Stimulated activated CD4-positive, alpha-beta T cell treated with anti-CD3 and anti-CD28 coated beads, Interleukin-4, amount 100 ng/mL, for 4 hours (primary cell): ENCODE measurements at regions not wholly inside any gene's neighbourhood (a gene's known extent, or its start where the extent isn't known, plus 50 kb on each side); places are given as distances from the start of the nearest gene placed in this dataset.

Experiments used
- DNase-seq, 2 experiments: peaks; one replicate each; pipeline ENCODE4 v3.0.0-alpha.2; 2020

DNA sequence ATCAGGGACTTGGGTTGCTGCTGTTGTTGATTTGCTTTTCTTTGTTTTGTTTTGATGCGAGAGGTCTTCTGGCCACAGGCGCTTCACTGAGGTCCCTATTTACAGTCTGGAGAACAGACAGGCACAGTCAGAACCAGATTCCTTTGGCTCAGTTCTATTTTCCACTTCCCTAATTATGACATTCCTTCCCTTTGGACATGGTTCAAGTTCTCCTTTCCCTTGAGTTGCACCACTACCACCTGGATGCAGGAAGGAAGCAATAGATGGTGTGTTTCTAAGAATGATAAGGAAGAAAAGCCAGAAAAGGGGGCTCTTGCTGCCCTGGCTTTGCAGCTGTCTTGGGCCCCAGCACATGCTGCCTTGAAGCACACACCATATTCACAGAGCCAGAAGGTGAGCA, 160.6 kb downstream of the MAF start:
- no peak for DNase-seq

GRCh38 chr16:79437764-79438751, 162.5 kb downstream of the MAF start:
- no peak for DNase-seq

DNA sequence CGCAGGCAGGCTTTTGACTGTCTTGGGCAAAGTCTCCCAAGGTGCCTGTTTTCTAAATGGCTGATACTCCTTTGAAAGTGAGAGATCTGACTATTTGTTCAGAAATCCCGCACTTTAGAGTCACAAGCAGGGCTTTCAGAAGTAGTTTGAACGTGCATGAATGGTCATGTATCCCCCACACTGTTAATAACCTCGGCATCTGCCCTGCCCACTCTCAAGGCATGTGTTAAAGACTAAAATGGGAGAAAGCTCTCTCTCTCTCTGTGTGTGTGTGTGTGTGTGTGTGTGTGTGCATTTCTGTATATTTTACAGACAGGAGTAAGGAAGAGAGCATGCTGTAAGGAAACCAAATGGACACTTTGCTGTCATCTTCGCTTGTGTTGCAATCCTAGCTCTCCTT, 163.7 kb downstream of the MAF start:
- DNase-seq, result no peak

DNA sequence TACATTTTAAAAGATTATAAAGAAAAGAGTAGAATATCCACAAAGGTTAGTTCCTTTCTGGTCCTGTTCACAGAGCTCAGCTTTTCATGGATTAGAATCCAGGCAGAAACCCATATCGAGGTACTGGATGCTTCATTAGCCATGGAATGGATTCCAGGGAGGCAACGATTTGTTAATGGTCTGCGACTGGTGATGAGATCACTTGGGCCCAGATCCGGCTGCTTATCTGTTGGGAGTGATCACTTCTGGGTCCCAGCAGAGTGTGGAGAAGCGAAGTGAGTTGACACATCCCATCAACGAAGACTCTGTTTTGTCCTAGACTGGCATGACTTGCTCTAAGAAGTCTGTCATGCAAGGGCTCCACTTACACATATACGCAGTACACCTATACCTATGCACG, 165.8 kb downstream of the MAF start:
- DNase-seq, result no peak

DNA sequence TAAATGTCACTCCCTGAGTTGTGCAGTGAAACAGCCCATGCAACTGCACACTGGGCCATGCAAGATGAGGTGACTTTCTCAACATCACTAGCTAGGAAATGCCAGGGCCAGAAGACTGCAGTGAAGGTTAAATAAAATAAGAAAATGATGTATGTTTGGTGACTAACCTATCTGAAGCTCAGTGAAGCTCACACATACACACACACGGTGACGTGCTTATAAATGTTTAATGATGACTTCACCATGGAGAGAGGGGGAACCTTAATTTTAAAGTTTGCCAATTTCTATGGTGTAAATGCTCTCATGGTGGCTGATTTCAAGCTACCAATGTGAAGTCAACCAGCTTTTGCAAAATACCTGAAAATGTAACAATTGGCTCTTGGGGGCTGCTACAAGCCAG, 166.4 kb downstream of the MAF start:
- no peak for DNase-seq

DNA sequence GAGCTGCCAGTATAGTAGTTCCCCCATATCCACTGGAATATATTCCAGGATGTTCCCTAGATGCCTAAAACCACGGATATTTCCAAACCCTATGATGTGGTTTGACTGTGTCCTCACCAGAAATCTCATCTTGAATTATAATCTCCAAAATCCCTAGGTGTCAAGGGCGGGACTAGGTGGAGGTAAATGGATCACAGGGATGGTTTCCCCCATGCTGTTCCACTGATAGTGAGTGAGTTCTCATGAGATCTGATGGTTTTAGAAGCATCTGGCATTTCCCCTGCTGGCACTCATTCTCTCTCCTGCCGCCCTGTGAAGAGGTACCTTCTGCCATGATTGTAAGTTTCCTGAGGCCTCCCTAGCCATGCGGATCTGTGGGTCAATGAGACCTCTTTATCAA, 168.6 kb downstream of the MAF start:
- no peak for DNase-seq

DNA sequence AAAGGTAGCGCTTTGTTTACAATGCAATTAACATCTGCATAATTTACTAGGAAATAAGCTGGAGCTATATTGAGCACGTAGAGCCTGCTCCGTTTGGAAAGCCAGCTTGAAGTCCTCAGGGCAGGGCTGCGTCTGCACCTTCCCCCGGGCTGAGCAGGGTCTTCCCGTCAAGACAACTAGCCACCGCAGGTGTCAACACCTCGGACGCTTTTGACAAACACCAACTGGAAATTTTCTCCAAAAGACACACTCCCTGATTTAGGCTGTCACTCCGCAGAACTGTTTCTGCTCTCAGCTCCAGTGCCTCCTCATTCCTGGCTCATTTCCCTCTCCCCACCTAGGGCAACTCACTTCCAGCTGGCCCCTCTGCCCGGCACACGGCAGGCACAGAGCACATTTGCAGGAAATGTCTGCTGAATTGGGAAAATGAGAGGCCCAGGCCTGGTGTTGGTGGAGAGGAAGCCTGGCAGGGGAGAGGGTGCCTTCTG, 170.3 kb downstream of the MAF start:
- DNase-seq, result no peak

- no peak for DNase-seq
These were observed 171.0 kb downstream of the MAF start for GRCh38 chr16:79429381-79430190.

- DNase-seq, result no peak
These were observed 173.9 kb downstream of the MAF start for GRCh38 chr16:79426663-79427062.

DNA sequence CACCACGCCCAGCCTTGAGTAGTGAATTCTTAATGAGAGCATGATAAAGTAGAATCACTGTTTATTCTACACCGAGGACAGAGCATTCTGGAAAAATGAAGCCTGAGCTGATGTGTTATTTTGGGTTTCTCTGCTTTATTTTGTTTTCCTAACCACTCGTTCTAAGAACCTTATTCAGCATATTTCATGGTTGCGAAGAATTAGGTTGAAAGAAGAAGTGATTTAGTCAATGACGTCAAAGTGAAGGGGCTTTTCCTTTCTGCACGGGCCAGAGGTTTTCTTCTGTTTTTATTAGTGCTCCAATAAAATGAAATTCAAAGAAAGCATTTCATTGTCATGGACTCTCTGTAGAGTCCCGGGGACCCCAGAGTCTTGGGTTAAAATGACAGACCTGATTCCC, 178.5 kb downstream of the MAF start:
- DNase-seq, result no peak

- no peak for DNase-seq
These were observed 179.4 kb downstream of the MAF start for GRCh38 chr16:79421126-79421525.

DNA sequence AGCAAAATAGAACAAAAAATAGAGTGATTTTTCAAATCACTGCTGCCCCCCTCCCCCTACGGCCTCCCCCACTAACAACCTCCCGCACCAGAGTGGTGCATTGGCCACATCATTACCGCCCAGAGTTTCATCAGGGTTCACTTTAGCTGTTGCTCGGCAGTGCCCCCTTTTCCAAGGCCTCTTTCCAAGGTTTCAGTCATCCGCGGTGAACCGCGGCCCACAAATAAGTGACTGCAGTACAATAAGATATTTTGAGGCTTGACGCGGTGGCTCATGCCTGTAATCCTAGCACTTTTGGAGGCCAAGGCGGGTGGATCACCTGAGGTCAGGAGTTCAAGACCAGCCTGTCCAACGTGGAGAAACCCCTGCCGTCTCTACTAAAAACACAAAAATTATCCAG, 180.0 kb downstream of the MAF start:
- DNase-seq, result no peak

DNA sequence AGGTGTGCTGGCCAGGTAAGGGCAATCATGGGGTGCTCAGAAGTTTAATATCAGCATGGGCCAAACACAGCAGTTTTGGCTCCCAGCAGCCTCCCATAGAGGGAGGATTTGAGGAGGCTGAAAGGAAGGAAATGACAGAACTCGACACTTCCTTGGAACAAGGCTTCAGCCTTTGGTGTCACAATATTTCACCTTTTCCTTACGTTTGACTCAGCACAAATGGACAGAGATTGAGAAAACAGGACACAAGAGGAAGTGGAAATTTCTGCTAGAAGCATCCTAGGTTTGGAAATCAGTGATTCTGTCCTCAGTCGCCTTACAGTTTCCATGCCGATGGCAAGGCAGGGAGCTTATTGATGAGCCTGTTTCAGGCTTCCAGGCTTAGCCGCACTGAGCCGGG, 181.4 kb downstream of the MAF start:
- no peak for DNase-seq

GRCh38 chr16:79417601-79418008, 182.9 kb downstream of the MAF start:
- DNase-seq, result no peak

- DNase-seq, result no peak
These were observed 184.4 kb downstream of the MAF start for GRCh38 chr16:79415983-79416640.

- DNase-seq, result no peak
These were observed 187.7 kb downstream of the MAF start for GRCh38 chr16:79412783-79413225.

GRCh38 chr16:79411805-79412204, 188.7 kb downstream of the MAF start:
- DNase-seq, result no peak

DNA sequence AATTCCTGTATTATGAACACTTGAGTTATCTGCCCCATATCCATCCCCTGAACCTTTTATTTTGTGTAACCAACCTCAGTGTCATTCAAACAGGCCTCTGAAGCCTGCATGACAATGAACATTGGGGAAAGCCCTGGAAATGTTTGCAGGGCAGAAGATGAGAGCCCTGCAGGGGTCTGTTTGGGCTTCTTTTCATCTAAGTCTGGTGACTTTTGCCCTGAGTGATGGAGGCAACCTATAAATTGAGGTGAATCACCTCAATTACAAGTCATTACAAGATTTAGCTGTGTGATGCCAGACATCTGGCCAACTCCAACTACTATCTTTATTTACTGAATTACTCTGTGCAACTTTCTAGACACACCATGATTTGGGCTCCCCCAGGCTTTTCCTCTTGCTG, 189.2 kb downstream of the MAF start:
- DNase-seq, result no peak

GRCh38 chr16:79409978-79410377, 190.6 kb downstream of the MAF start:
- DNase-seq, result no peak

GRCh38 chr16:79408355-79408754, 192.2 kb downstream of the MAF start:
- DNase-seq, result no peak

GRCh38 chr16:79407461-79408135, 192.9 kb downstream of the MAF start:
- no peak for DNase-seq

DNA sequence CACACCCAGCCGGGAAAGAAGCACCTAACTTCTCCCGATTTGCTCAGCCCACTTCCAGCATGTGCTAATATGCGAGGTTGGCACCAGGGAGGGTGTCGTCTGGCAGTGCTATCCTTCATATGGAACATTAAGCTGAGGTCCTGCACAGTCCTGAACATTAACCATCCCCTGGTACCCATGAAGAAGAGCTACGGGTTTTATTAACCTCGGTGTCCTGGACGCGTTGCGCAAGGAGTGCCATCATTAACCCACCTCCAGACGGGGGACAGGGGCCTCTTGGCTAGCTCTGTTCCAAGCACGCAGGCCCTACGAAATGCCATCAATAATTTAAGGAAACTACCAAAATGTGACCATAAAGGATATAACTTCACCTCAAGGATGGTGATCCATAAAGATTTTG, 193.5 kb downstream of the MAF start:
- DNase-seq, result no peak

DNA sequence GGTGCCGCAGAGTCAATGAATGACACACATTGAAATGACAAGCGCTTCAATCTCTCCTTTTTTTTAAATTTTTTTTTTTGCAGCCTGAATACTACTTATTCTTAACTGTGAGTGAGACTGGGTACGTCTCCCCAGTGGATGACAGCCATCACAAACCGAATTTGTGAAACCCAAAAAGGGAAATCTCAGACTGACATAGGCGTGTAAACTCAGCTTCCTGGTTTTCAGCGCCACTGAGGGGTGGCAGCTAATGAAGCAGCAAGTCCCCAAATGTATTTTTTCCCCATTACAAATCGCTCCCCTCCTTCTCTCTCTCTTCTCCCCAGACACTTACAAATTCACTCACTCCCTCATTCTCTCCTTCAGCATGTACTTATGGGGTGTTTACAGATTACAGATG, 196.0 kb downstream of the MAF start:
- DNase-seq, result no peak
